ENCODE measurements at regions not wholly inside any gene's neighbourhood (a gene's known extent, or its start where the extent isn't known, plus 50 kb on each side); places are given as distances from the start of the nearest gene placed in this dataset.
"Not testable (repeated sequence)": the region's sequence is repeated elsewhere in the genome, so short reads cannot be mapped to it uniquely, and the experiment has no call there.

DNA sequence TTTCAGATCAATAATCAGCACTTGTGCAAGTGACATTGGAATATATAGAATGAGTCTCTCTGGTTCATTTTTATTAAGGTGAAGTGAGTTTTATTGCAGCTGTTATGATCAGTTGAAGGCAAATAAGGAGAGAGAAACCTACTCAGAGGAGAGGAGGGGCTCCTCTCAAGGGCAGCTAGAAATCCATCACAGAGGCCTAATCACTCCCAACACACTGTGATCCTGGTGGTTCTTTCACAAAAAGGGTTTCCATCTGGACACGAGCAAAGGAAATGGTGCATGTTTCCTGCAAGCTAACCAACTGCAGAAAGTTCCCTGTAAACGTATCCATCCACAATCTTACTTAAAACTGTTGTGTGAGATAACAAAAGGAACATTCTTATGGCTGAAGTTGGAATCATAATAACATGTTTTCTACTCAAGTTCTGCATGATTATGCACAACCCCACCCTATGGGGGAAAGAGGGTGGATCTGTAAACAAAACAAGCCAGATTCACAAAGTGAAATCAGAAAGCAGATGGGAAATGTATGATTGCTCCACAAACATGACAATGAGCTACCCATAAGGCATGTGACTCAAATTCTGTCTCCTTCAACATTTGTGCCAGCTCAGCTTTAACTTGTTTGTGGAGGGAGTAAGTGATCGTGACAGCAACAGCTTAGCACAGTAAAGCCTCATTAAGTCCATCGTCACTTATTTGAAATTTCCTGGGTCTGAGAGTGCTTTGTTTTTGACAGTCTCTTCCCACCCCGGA, 141.2 kb upstream of the ST6GALNAC5 start:
- TF ChIP-seq, protein P1, sequence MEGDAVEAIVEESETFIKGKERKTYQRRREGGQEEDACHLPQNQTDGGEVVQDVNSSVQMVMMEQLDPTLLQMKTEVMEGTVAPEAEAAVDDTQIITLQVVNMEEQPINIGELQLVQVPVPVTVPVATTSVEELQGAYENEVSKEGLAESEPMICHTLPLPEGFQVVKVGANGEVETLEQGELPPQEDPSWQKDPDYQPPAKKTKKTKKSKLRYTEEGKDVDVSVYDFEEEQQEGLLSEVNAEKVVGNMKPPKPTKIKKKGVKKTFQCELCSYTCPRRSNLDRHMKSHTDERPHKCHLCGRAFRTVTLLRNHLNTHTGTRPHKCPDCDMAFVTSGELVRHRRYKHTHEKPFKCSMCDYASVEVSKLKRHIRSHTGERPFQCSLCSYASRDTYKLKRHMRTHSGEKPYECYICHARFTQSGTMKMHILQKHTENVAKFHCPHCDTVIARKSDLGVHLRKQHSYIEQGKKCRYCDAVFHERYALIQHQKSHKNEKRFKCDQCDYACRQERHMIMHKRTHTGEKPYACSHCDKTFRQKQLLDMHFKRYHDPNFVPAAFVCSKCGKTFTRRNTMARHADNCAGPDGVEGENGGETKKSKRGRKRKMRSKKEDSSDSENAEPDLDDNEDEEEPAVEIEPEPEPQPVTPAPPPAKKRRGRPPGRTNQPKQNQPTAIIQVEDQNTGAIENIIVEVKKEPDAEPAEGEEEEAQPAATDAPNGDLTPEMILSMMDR (IDR thresholded peaks at IDR 0.05), result no peak
- no peak overlapping the region for H3K9ac ChIP-seq (ENCODE audit: low read depth in 2 of 2, low read length in 2 of 2)
- no peaks in the 10 kb centered on the region for H3K4me1 ChIP-seq
- H3K27me3 ChIP-seq, result no peaks in the 10 kb centered on the region
- H3K36me3 ChIP-seq, result no peaks in the 10 kb centered on the region
- H3K4me3 ChIP-seq, result no peak overlapping the region
- peak overlapping the region; percentile 32 for H3K27ac ChIP-seq
- no peaks in the 10 kb centered on the region for H3K9me3 ChIP-seq
- intact Hi-C loops (cut with DNase I), result no loop called here
- DNase-seq, result peak; percentile 19

DNA sequence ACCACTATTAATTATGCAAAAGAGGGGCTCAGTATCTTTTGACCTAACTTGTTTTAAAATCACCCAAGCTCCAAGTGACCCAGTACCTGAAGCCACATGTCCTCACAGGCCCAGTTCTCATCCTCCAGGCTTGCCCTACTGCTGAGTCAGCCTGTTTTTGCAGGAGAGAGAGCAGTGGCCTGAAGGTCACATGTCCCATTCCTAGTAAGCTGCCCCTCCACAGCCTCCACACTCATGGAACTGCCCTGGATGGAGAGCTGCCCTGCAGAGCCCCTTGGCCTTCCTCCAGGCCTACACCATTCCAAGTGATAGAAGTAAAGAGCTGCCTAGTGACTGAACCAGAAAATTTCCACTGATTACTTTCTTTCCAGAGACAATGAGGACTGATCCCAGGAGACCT, 139.8 kb upstream of the ST6GALNAC5 start:
- Histone ChIP-seq H3K4me3 (no peak overlapping the region), H3K27me3 (no peaks in the 10 kb centered on the region), H3K36me3 (no peaks in the 10 kb centered on the region), H3K27ac (no peak overlapping the region), H3K9me3 (no peaks in the 10 kb centered on the region), H3K4me1 (no peaks in the 10 kb centered on the region), H3K9ac (ENCODE audit: low read depth in 2 of 2, low read length in 2 of 2) (no peak overlapping the region)
- intact Hi-C loops (cut with DNase I), result no loop called here
- TF ChIP-seq, protein P1 (IDR thresholded peaks at IDR 0.05), result no peak
- DNase-seq, result no peak

DNA sequence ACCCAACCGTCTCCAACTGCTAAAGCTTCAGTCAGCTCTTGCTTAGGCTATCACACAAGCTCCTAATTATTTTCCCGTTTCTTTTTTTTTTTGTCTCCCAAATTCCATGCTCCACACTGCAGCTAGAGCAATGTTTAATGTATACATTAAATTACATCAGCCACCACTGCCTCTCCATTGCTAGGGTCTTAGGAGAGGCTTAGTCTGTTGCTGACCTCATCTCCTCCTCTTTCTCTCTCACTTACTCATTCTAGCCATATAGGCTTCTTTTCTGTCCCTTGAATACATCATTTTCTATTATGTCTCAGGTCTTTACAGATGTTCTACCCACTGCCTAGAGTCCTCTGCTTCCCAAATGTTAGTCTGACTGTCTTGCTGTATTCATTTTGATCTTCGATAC, 138.1 kb upstream of the ST6GALNAC5 start:
- H3K9me3 ChIP-seq, result no peaks in the 10 kb centered on the region
- H3K4me3 ChIP-seq, result no peak overlapping the region
- intact Hi-C loops (cut with DNase I), result no loop called here
- H3K27me3 ChIP-seq, result no peaks in the 10 kb centered on the region
- H3K27ac ChIP-seq, result no peak overlapping the region
- no peaks in the 10 kb centered on the region for H3K36me3 ChIP-seq
- H3K9ac ChIP-seq (ENCODE audit: low read depth in 2 of 2, low read length in 2 of 2), result no peak overlapping the region
- no peak for DNase-seq
- no peaks in the 10 kb centered on the region for H3K4me1 ChIP-seq
- TF ChIP-seq, protein P1 (IDR thresholded peaks at IDR 0.05), result no peak

DNA sequence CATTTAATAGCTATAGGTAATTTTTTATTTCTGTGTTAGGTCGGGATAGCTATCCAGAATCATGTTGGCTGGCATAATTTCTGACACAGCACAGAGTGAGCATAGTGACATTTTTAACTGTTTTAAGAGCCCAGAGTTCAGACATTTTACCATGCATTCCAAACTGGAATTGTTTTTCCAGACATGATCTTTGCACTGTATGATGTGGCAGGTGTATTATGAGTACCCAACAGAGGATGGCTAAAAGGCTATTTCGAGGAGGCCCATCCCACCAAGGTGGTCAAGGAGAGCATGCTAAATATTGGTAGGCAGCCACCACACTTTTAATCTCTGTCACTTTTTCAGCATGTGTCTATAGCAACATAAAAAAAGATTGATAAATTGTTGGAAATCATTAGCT, 137.3 kb upstream of the ST6GALNAC5 start:
- H3K9me3 ChIP-seq, result no peaks in the 10 kb centered on the region
- H3K4me3 ChIP-seq, result no peak overlapping the region
- intact Hi-C loops (cut with DNase I), result no loop called here
- no peak for DNase-seq
- no peak overlapping the region for H3K9ac ChIP-seq (ENCODE audit: low read depth in 2 of 2, low read length in 2 of 2)
- no peaks in the 10 kb centered on the region for H3K36me3 ChIP-seq
- H3K27ac ChIP-seq, result no peak overlapping the region
- TF ChIP-seq, protein P1 (IDR thresholded peaks at IDR 0.05), result no peak
- no peaks in the 10 kb centered on the region for H3K4me1 ChIP-seq
- no peaks in the 10 kb centered on the region for H3K27me3 ChIP-seq

DNA sequence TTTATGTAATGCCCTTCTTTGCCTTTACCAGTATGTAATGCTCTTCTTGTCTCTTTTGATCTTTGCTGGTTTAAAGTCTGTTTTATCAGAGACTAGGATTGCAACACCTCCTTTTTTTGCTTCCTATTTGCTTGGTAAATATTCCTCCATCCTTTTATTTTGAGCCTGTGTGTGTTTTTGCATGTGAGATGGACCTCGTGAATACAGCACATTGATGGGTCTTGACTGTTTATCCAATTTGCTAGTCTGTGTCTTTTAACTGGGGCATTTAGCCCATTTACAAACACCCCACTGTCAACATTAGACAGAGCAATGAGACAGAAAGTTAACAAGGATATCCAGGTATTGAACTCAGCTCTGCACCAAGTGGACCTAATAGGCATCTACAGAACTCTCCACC, 128.9 kb upstream of the ST6GALNAC5 start:
- H3K4me1 ChIP-seq; H3K27ac ChIP-seq; H3K9ac ChIP-seq (ENCODE audit: low read depth in 2 of 2, low read length in 2 of 2); H3K9me3 ChIP-seq; H3K36me3 ChIP-seq; DNase-seq; H3K27me3 ChIP-seq; H3K4me3 ChIP-seq; intact Hi-C loops (cut with DNase I): not testable (repeated sequence)

DNA sequence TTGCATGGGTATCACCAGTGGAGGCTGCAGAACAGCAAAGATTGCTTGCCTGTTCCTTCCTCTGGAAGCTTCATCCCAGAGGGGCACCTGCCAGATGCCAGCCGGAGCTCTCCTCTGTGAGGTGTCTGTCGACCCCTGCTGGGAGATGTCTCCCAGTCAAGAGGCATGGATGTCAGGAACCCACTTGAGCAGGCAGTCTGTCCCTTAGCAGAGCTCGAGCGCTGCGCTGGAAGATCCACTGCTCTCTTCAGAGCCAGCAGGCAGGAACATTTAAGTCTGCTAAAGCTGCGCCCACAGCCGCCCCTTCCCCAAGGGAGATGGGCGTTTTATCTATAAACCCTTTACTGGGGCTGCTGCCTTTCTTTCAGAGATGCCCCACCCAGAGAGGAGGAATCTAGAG, 126.3 kb upstream of the ST6GALNAC5 start:
- intact Hi-C loops (cut with DNase I), result loop anchor here (10.0 kb wide), 1 partner anchor 406 kb away; no protein-coding TSS in a partner anchor
- not testable (repeated sequence) for H3K9ac ChIP-seq (ENCODE audit: low read depth in 2 of 2, low read length in 2 of 2); H3K4me3 ChIP-seq; H3K36me3 ChIP-seq; H3K4me1 ChIP-seq; H3K9me3 ChIP-seq; H3K27me3 ChIP-seq; H3K27ac ChIP-seq
- peak; percentile 21 for DNase-seq

All from colonic mucosa (tissue), 4 donors.